PC-3 (cell line): ENCODE measurements at regions not wholly inside any gene's neighbourhood (a gene's known extent, or its start where the extent isn't known, plus 50 kb on each side); places are given as distances from the start of the nearest gene placed in this dataset.

Experiments
- CTCF ChIP-seq: fragments of 300-600 bp; sonication (generic); conservative IDR thresholded peaks from 2 replicates; pipeline ENCODE4 v1.5.1; 2017; ENCODE audit warnings: antibody characterized with exemption, low read depth, mild to moderate bottlenecking, low read length
- EZH2 ChIP-seq: fragments of 300-600 bp; sonication (generic); IDR thresholded peaks from one replicate; pipeline ENCODE4 v1.6.1; 2017; ENCODE audit warnings: antibody characterized with exemption, mild to moderate bottlenecking, low read length; ENCODE audit not compliant: unreplicated experiment
- EZH2phosphoT487 ChIP-seq: fragments of 300-600 bp; sonication (generic); IDR thresholded peaks from 2 replicates; pipeline ENCODE4 v1.6.1; 2018; ENCODE audit warnings: mild to moderate bottlenecking, antibody characterized with exemption, low read length, borderline replicate concordance

GRCh38 chr1:81466961-81467360 is 333.8 kb upstream of the ADGRL2 start:
- TF ChIP-seq CTCF = no peak
- TF ChIP-seq EZH2 = no peak
- TF ChIP-seq EZH2phosphoT487 = no peak
